Stimulated activated CD8-positive, alpha-beta memory T cell treated with anti-CD3 and anti-CD28 coated beads, Interleukin-12 subunit alpha, Interleukin-12 subunit beta, amount 100 ng/mL, for 1 hour (primary cell): ENCODE measurements at regions not wholly inside any gene's neighbourhood (a gene's known extent, or its start where the extent isn't known, plus 50 kb on each side); places are given as distances from the start of the nearest gene placed in this dataset.
"Not testable (repeated sequence)": the region's sequence is repeated elsewhere in the genome, so short reads cannot be mapped to it uniquely, and the experiment has no call there.

Source experiments
- DNase-seq: peaks from one replicate; pipeline ENCODE4 v3.0.0-alpha.2; 2020; ENCODE audit warnings: low read depth

- no peak for DNase-seq
These were observed 762.3 kb upstream of the ARPP21 start for GRCh38 chr3:34876997-34877396.

GRCh38 chr3:34878488-34878887 is 760.8 kb upstream of the ARPP21 start:
- DNase-seq: no peak

DNA sequence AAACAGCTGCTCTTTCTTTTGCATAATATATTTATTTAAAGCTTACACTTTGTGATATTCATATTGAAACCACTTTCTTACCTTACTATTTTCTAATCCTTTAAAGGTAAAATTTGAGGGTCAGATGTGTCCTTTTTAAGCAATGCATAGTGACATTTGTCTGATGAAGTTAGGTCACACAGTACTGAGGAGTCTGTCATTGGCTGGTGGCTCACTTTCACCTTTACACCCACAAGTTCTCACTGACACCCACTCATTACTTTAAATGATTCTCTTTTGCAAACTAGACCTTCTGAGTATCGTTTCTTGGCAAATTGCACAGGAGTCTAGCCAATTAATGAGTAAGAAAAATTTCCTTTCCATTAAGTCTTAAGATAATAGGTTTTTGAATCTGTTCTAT is 758.3 kb upstream of the ARPP21 start:
- no peak for DNase-seq

DNA sequence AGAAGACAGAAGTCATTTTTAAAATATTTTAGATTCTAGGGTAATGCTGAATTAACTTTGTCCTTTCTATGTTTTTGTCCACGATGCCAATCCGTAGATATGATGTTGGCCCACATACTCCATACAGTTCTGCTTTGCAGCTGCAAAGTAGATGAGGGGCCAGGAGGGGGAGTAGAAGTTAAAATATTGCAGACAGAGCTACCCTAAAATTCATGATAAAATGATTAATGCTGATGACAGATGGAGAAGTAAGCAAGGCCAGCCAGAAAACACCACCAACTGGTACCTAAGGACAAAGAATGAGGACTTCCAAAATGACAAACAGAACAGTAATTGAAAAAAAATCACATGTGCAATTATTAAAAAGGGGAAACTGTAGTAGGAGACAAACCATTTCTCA is 756.6 kb upstream of the ARPP21 start:
- no peak for DNase-seq

DNA sequence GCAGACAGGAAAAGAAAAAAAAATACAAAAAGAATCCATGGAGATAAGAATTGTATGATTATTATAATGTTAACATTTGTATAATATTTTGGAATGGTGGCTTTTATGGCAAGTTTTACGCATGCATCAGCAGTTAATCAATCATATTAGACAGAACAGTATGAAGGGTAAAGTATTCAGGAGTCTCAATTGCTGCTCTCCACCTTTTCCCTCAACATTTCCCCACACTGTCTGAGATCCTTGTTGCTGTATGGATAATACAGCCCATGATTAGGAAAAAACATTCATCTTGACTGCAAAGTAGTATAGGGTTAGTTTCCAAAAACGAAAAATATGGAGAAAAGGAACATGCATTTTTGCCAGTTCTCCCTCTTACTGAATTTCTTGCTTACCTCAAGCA is 755.3 kb upstream of the ARPP21 start:
- no peak for DNase-seq

GRCh38 chr3:34886443-34886842 is 752.9 kb upstream of the ARPP21 start:
- no peak for DNase-seq

- no peak for DNase-seq
These were observed 749.7 kb upstream of the ARPP21 start for GRCh38 chr3:34889641-34890040.

DNA sequence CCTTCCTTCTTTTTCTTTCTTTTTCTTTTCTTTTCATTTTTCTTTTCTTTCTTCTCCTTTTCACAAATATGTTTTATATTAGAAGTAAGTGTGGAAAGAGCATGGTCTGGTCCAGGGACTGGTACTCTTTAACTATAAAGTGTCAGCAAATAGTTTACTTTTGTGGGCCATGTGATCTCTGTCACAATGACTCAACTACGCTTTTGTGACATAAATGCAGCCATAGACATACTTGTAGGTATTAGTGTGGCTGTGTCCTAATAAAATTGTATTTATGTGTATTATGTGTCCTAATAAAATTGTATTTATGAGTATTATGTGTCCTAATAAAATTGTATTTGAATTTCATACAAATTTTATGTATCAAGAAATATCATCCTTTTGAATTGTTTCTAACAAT is 749.1 kb upstream of the ARPP21 start:
- no peak for DNase-seq

GRCh38 chr3:34891941-34892340 is 747.4 kb upstream of the ARPP21 start:
- no peak for DNase-seq

DNA sequence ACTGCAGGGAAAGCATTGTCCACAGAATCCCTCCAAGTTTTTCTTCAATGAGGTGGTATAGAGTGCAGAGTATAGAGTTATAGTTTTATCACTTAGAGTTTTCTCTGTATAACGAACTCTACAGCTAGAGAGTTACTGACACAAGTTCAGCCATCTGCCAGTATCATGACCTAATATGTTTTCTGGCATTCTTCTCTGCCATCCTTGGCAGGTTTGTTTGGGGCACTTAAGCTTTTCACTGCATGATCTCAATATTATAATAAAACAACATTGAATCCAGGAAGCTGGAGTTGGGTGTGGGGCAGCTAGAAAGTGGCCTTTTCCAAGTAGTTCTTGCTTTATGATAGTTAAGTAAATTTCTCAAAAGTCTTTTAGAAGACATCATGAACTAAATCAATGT is 743.5 kb upstream of the ARPP21 start:
- no peak for DNase-seq

DNA sequence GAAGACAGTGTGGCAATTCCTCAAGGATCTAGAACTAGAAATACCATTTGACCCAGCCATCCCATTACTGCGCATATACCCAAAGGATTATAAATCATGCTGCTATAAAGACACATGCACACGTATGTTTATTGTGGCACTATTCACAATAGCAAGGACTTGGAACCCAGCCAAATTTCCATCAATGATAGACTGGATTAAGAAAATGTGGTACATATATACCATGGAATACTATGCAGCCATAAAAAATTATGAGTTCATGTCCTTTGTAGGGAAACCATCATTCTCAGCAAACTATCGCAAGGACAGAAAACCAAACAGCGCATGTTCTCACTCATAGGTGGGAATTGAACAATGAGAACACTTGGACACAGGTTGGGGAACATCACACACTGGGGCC is 729.6 kb upstream of the ARPP21 start:
- DNase-seq: not testable (repeated sequence)

DNA sequence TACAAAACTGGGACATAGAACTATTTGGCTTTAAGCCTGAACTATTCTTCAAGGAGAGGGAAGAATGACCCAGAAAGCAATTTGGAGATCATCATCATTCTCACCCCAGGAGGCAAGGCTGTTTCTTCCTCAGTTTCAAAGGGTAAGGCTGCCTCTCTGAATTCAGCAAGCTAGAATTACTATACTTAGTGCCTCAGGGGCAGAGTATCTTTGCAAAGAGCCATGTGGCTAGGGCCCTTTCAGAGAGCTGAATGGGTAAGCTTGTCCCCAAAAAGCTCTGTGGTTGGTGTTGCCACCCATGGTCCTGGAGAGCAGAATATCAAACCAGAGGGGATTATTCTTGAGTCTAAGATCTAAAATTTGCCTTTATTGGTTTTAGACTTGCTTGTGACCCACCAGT is 720.3 kb upstream of the ARPP21 start:
- DNase-seq: no peak

- no peak for DNase-seq
These were observed 718.5 kb upstream of the ARPP21 start for GRCh38 chr3:34920806-34921205.

DNA sequence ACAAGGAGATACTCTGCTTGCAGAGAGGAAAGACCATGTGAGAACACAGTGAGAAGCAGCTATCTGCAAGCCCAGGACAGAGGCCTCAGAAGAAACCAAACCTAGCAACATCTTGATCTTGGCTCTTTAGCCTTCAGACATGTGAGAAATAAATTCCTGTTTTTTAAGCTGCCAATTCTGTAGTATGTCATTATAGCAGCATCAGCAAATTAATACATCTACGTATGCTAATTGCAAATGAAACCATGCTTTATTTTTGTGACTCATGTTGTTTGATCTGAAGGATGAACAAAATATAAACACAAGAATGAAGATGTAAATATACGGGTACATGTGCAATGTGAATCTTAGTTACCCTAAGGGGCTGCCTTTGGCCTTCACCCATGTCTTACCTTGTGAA is 714.4 kb upstream of the ARPP21 start:
- DNase-seq: no peak

DNA sequence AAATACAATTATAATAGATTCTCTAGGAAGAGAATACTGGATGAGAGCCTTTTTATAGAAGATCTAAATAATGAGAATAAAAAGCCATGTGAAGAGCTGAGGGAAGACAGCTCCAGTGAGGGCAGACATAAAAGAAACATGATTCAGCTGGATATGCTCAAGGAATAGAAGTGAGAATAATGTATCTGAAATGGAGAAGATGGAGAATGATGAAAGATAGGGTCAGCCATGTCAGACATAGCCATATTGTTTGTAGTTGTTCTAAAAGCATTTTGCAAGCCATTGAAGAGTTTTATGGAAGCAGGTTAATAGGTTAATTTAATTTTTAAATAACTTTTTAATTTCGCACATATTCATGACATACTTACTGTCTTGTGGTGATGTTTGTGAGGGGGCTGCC is 713.5 kb upstream of the ARPP21 start:
- no peak for DNase-seq

GRCh38 chr3:34929036-34929435 is 710.3 kb upstream of the ARPP21 start:
- DNase-seq: no peak

GRCh38 chr3:34934660-34935059 is 704.7 kb upstream of the ARPP21 start:
- DNase-seq: no peak

DNA sequence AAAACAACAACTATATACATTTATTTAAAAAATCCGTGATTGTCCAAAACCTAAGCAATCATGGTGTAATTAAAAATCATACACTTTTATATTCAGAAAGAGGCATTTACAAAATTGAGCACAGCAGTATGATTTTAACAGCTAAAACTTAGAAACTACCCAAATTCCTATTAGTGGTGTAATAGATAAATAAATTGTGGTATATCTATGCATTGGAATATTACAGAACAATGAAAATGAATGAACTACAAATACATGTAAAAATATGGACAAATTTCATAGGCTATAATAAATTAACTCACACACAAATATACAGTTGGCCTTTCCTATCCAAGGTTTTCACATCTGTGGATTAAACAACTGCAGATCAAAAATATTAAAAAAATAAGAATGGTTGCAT is 700.5 kb upstream of the ARPP21 start:
- no peak for DNase-seq

GRCh38 chr3:34942256-34942655 is 697.1 kb upstream of the ARPP21 start:
- DNase-seq: no peak

- no peak for DNase-seq
These were observed 691.5 kb upstream of the ARPP21 start for GRCh38 chr3:34947834-34948233.

DNA sequence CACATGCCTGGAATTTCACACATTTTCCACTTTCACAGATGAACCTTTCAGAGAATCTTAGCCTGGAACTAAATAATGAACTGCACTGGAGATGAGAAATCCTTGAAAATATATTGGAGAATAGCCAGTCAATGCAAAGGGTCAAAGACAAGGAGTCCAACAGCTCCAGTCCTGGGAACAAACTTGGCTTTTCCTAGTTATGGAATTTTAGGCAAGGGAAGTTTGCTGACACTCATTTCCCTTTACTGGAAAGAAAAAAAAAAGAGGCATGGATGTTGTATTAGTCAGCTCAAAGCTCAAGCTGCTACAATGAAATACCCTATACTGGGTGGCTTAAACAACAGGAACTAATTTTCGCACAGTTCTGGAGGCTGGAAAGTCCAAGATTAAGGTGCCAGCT is 690.8 kb upstream of the ARPP21 start:
- DNase-seq: no peak

DNA sequence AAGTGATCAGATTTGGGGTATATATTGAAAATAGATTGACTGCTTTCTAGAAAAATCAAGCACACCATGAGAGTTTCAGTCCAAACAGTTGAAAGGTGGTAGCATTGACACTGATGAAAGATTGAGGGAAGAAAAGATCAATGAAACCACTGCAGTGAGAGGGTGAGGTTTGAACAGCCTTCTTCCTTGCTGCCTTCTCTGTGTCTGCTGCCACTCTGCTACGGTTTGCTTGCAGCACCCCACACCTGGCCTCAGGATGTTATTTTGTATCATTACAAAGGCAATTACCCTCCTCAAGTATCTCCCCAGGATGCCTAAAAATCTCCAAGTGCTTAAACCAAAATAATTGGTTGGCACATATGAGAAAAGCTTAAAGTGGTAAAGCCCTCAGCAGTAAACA is 683.6 kb upstream of the ARPP21 start:
- DNase-seq: no peak

GRCh38 chr3:34956511-34956910 is 682.8 kb upstream of the ARPP21 start:
- no peak for DNase-seq

DNA sequence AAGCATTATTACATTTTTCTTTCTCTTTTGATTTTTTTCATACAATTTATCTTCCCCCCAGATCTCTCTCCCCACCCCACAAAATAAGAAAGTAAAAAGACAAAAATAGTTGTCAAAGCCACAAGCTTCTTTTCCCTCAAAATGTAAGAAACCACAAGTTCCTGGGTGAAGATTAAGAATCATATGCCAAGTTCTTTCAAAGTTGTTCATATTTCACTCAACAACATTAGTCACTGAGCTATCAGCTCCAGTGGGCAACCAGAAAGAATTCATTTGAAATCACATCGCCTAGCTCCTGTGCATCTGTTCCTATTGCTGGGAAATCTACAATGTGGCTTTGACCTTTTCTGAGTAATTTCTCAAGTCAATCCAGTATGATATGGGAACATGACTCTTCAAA is 681.6 kb upstream of the ARPP21 start:
- no peak for DNase-seq

GRCh38 chr3:34969513-34969912 is 669.8 kb upstream of the ARPP21 start:
- DNase-seq: no peak
